ENCODE measurements at regions not wholly inside any gene's neighbourhood (a gene's known extent, or its start where the extent isn't known, plus 50 kb on each side); places are given as distances from the start of the nearest gene placed in this dataset.
"Not testable (repeated sequence)": the region's sequence is repeated elsewhere in the genome, so short reads cannot be mapped to it uniquely, and the experiment has no call there.

GRCh38 chr5:38794037-38794436 is 51.8 kb upstream of the OSMR start:
- TF ChIP-seq CTCF (IDR thresholded peaks at IDR 0.05); MXI1 (IDR thresholded peaks at IDR 0.05; ENCODE audit: low read depth, low read length); NFIC (IDR thresholded peaks at IDR 0.05; ENCODE audit: borderline replicate concordance); MEF2A (IDR thresholded peaks at IDR 0.05; ENCODE audit: borderline replicate concordance, low read depth): not testable (repeated sequence)

Data from SK-N-SH (cell line).